ENCODE measurements at regions not wholly inside any gene's neighbourhood (a gene's known extent, or its start where the extent isn't known, plus 50 kb on each side); places are given as distances from the start of the nearest gene placed in this dataset.

DNA sequence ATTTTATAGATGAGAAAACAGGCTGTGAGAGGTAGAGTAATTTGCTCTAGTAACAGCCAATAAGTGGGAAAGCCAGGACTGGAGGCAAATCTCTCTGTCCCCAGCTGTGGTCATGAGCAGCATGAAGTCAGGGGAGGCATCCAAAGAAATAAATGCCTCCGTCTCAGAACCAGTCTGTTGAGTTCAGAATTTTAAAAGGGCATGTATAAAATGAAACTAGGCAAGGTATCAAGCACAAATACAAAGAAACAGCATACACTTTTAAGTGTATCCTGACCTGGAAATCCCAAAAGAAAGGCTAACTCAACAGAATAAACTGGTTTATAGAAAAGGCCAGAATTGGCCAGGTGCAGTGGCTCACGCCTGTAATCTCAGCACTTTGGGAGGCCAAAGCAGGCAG, 120.0 kb upstream of the B3GALT2 start:
- Mint-ChIP-seq H3K4me1 (ENCODE audit: low read depth) (no peaks in the 10 kb centered on the region), H3K27me3 (ENCODE audit: insufficient read depth) (no peaks in the 10 kb centered on the region), H3K9me3 (no peaks in the 10 kb centered on the region), H3K27ac (no peak overlapping the region), H3K36me3 (ENCODE audit: low read depth) (no peaks in the 10 kb centered on the region), H3K4me3 (no peak overlapping the region)
- TF ChIP-seq, protein P1, sequence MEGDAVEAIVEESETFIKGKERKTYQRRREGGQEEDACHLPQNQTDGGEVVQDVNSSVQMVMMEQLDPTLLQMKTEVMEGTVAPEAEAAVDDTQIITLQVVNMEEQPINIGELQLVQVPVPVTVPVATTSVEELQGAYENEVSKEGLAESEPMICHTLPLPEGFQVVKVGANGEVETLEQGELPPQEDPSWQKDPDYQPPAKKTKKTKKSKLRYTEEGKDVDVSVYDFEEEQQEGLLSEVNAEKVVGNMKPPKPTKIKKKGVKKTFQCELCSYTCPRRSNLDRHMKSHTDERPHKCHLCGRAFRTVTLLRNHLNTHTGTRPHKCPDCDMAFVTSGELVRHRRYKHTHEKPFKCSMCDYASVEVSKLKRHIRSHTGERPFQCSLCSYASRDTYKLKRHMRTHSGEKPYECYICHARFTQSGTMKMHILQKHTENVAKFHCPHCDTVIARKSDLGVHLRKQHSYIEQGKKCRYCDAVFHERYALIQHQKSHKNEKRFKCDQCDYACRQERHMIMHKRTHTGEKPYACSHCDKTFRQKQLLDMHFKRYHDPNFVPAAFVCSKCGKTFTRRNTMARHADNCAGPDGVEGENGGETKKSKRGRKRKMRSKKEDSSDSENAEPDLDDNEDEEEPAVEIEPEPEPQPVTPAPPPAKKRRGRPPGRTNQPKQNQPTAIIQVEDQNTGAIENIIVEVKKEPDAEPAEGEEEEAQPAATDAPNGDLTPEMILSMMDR (IDR thresholded peaks at IDR 0.05), result no peak
- DNase-seq, result no peak
